H1 (cell line): ENCODE measurements at regions not wholly inside any gene's neighbourhood (a gene's known extent, or its start where the extent isn't known, plus 50 kb on each side); places are given as distances from the start of the nearest gene placed in this dataset.

Experiments used
- BCL11A ChIP-seq, 2 experiments: IDR thresholded peaks; one replicate each; pipeline ENCODE4 v1.6.1; 2011; ENCODE audit warnings: low read depth in 2 of 2, low read length in 2 of 2, mild to moderate bottlenecking in 2 of 2
- CEBPB ChIP-seq: IDR thresholded peaks from 2 replicates; pipeline ENCODE4 v1.6.1; 2012; ENCODE audit warnings: low read depth, low read length
- CHD2 ChIP-seq: IDR thresholded peaks from 2 replicates; pipeline ENCODE4 v1.6.1; 2012; ENCODE audit warnings: low read length, improper control_type of control experiment
- EGR1 ChIP-seq: IDR thresholded peaks from 2 replicates; pipeline ENCODE4 v1.6.1; 2011; ENCODE audit warnings: low read depth, low read length, borderline replicate concordance
- JUN ChIP-seq: IDR thresholded peaks from 2 replicates; pipeline ENCODE4 v1.6.1; 2011; ENCODE audit warnings: low read depth, mild to moderate bottlenecking, improper control_type of control experiment, low read length
- MAFK ChIP-seq: IDR thresholded peaks from 2 replicates; pipeline ENCODE4 v1.6.1; 2012; ENCODE audit warnings: low read depth, mild to moderate bottlenecking, improper control_type of control experiment, low read length
- PHF8 ChIP-seq: fragments of 200-600 bp; sonication (generic); conservative IDR thresholded peaks from 2 replicates; pipeline ENCODE4 v1.7.1; 2012; ENCODE audit warnings: low read depth, mild to moderate bottlenecking, inconsistent platforms, low read length, moderate library complexity
- POLR2AphosphoS5 ChIP-seq: IDR thresholded peaks from 2 replicates; pipeline ENCODE4 v1.6.1; 2011; ENCODE audit warnings: low read depth, low read length
- SIN3A ChIP-seq, 2 experiments: IDR thresholded peaks in 1 of 2; conservative IDR thresholded peaks in 1 of 2; 2 replicates each; pipeline ENCODE4 v1.6.1; 2011 to 2012; ENCODE audit warnings: low read length in 2 of 2, improper control_type of control experiment in 1 of 2, low read depth in 1 of 2, mild to moderate bottlenecking in 1 of 2
- TCF12 ChIP-seq: IDR thresholded peaks from 2 replicates; pipeline ENCODE4 v1.6.1; 2011; ENCODE audit warnings: low read depth, mild to moderate bottlenecking, low read length
- TF ChIP-seq, protein P1 (sequence below): fragments of 300-600 bp; sonication (generic); IDR thresholded peaks from 2 replicates; pipeline ENCODE4 v1.7.1; 2012; ENCODE audit warnings: low read length, moderate library complexity, mild to moderate bottlenecking, inconsistent platforms; ENCODE audit not compliant: insufficient replicate concordance
- TF ChIP-seq, protein P2 (sequence below): IDR thresholded peaks from 2 replicates; pipeline ENCODE4 v1.6.1; 2012; ENCODE audit warnings: inconsistent platforms

DNA sequence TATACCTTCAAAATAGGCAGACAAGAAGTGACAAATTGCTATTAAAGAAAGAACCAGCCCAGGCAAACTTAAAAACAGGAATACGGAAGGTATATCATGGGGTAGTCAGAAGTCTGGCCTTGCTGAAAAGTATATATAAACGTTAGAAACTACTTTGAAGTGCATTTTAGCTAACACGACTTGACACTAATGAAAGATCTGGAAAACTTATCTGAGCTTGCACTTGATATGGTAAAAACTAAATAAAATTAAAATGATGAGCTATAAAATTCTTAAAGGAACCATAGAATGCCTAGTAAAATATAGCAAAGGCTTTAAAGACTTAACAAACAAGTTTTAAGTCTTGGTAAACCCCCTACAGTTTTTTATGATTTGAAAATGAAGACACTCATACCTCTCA, 795.3 kb upstream of the PCDH20 start (continued):
- TF ChIP-seq, protein P1, sequence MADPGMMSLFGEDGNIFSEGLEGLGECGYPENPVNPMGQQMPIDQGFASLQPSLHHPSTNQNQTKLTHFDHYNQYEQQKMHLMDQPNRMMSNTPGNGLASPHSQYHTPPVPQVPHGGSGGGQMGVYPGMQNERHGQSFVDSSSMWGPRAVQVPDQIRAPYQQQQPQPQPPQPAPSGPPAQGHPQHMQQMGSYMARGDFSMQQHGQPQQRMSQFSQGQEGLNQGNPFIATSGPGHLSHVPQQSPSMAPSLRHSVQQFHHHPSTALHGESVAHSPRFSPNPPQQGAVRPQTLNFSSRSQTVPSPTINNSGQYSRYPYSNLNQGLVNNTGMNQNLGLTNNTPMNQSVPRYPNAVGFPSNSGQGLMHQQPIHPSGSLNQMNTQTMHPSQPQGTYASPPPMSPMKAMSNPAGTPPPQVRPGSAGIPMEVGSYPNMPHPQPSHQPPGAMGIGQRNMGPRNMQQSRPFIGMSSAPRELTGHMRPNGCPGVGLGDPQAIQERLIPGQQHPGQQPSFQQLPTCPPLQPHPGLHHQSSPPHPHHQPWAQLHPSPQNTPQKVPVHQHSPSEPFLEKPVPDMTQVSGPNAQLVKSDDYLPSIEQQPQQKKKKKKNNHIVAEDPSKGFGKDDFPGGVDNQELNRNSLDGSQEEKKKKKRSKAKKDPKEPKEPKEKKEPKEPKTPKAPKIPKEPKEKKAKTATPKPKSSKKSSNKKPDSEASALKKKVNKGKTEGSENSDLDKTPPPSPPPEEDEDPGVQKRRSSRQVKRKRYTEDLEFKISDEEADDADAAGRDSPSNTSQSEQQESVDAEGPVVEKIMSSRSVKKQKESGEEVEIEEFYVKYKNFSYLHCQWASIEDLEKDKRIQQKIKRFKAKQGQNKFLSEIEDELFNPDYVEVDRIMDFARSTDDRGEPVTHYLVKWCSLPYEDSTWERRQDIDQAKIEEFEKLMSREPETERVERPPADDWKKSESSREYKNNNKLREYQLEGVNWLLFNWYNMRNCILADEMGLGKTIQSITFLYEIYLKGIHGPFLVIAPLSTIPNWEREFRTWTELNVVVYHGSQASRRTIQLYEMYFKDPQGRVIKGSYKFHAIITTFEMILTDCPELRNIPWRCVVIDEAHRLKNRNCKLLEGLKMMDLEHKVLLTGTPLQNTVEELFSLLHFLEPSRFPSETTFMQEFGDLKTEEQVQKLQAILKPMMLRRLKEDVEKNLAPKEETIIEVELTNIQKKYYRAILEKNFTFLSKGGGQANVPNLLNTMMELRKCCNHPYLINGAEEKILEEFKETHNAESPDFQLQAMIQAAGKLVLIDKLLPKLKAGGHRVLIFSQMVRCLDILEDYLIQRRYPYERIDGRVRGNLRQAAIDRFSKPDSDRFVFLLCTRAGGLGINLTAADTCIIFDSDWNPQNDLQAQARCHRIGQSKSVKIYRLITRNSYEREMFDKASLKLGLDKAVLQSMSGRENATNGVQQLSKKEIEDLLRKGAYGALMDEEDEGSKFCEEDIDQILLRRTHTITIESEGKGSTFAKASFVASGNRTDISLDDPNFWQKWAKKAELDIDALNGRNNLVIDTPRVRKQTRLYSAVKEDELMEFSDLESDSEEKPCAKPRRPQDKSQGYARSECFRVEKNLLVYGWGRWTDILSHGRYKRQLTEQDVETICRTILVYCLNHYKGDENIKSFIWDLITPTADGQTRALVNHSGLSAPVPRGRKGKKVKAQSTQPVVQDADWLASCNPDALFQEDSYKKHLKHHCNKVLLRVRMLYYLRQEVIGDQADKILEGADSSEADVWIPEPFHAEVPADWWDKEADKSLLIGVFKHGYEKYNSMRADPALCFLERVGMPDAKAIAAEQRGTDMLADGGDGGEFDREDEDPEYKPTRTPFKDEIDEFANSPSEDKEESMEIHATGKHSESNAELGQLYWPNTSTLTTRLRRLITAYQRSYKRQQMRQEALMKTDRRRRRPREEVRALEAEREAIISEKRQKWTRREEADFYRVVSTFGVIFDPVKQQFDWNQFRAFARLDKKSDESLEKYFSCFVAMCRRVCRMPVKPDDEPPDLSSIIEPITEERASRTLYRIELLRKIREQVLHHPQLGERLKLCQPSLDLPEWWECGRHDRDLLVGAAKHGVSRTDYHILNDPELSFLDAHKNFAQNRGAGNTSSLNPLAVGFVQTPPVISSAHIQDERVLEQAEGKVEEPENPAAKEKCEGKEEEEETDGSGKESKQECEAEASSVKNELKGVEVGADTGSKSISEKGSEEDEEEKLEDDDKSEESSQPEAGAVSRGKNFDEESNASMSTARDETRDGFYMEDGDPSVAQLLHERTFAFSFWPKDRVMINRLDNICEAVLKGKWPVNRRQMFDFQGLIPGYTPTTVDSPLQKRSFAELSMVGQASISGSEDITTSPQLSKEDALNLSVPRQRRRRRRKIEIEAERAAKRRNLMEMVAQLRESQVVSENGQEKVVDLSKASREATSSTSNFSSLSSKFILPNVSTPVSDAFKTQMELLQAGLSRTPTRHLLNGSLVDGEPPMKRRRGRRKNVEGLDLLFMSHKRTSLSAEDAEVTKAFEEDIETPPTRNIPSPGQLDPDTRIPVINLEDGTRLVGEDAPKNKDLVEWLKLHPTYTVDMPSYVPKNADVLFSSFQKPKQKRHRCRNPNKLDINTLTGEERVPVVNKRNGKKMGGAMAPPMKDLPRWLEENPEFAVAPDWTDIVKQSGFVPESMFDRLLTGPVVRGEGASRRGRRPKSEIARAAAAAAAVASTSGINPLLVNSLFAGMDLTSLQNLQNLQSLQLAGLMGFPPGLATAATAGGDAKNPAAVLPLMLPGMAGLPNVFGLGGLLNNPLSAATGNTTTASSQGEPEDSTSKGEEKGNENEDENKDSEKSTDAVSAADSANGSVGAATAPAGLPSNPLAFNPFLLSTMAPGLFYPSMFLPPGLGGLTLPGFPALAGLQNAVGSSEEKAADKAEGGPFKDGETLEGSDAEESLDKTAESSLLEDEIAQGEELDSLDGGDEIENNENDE: no peak
- TF ChIP-seq POLR2AphosphoS5 (no peak), MAFK (no peak), CHD2 (no peak), CEBPB (no peak), BCL11A (IDR thresholded peaks at IDR 0.05; ENCODE audit: low read depth in 2 of 2, low read length in 2 of 2) (no peak), SIN3A (conservative IDR thresholded peaks at IDR 0.05 in 1 of 2, IDR thresholded peaks at IDR 0.05 in 1 of 2; ENCODE audit: low read depth in 1 of 2, low read length in 2 of 2) (no peak), EGR1 (no peak), TCF12 (no peak), JUN (no peak), PHF8 (no peak)
- TF ChIP-seq, protein P2, sequence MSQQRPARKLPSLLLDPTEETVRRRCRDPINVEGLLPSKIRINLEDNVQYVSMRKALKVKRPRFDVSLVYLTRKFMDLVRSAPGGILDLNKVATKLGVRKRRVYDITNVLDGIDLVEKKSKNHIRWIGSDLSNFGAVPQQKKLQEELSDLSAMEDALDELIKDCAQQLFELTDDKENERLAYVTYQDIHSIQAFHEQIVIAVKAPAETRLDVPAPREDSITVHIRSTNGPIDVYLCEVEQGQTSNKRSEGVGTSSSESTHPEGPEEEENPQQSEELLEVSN: no peak
